IMR-90 (cell line): ENCODE measurements at regions not wholly inside any gene's neighbourhood (a gene's known extent, or its start where the extent isn't known, plus 50 kb on each side); places are given as distances from the start of the nearest gene placed in this dataset.

Experiments used
- ATAC-seq: fragments of 200-7000 bp; cut with Tn5 transposase; 2 replicates; pipeline ENCODE4 v1.9.1; 2020; ENCODE audit warnings: low read depth, mild to moderate bottlenecking, moderate library complexity
- BruUV-seq: library from RNA; stranded (reverse); fragments of 400-500 nt; replicated peaks from 2 replicates; lab custom pipeline; 2021; lab: Mats Ljungman, UMichigan
- CTCF ChIA-PET: fragments of 300-600 bp; formaldehyde crosslinking; extraction: SDS; loops from one replicate; lab custom pipeline; 2021; ENCODE audit warnings: antibody characterized with exemption; lab: Yijun Ruan, JAX
- POLR2A ChIA-PET: fragments of 300-600 bp; sonication (Branson Sonifier 250); formaldehyde crosslinking; loops from one replicate; lab custom pipeline; 2022; ENCODE audit warnings: antibody characterized with exemption; ENCODE audit not compliant: unreplicated experiment; lab: Charles Lee
- DNase-seq: peaks from one replicate; pipeline ENCODE4 v3.0.0; 2013
- H2AFZ ChIP-seq: replicated peaks from 2 replicates; pipeline ENCODE3; 2013; ENCODE audit warnings: low read length, mild to moderate bottlenecking; ENCODE audit not compliant: poor library complexity
- H2AK5ac ChIP-seq: 2 replicates; pipeline ENCODE4 v1.6.1; 2013; ENCODE audit warnings: low read depth, low read length, inconsistent platforms
- H2AK9ac ChIP-seq: replicated peaks from 2 replicates; pipeline ENCODE3; 2013; ENCODE audit warnings: mild to moderate bottlenecking, low read depth, low read length, moderate library complexity; ENCODE audit not compliant: poor library complexity
- H2BK120ac ChIP-seq: 2 replicates; pipeline ENCODE4 v1.6.1; 2013; ENCODE audit warnings: low read depth, low read length, inconsistent platforms
- H2BK15ac ChIP-seq: 3 replicates; pipeline ENCODE4 v1.6.1; 2013; ENCODE audit warnings: low read depth, low read length, inconsistent platforms
- H2BK20ac ChIP-seq: 2 replicates; pipeline ENCODE4 v1.6.1; 2013; ENCODE audit warnings: low read depth, mild to moderate bottlenecking, inconsistent platforms, low read length, moderate library complexity
- H2BK5ac ChIP-seq: 2 replicates; pipeline ENCODE4 v1.6.1; 2013; ENCODE audit warnings: mild to moderate bottlenecking, low read depth, low read length, inconsistent platforms; ENCODE audit not compliant: poor library complexity, severe bottlenecking
- H3K14ac ChIP-seq: replicated peaks from 2 replicates; pipeline ENCODE4 v1.6.1; 2013; ENCODE audit warnings: low read depth, low read length, inconsistent platforms
- H3K18ac ChIP-seq: 2 replicates; pipeline ENCODE4 v1.6.1; 2013; ENCODE audit warnings: low read depth, low read length, control low read depth
- H3K23ac ChIP-seq: 2 replicates; pipeline ENCODE4 v1.6.1; 2013; ENCODE audit warnings: low read depth, low read length, inconsistent platforms
- H3K27ac ChIP-seq: 2 replicates; pipeline ENCODE4 v1.5.1; 2013; ENCODE audit warnings: mild to moderate bottlenecking, control low read depth, low read length; ENCODE audit not compliant: insufficient read depth
- H3K27me3 ChIP-seq: 2 replicates; pipeline ENCODE4 v1.6.1; 2013; ENCODE audit warnings: low read length; ENCODE audit not compliant: control insufficient read depth, insufficient read depth
- H3K36me3 ChIP-seq: 2 replicates; pipeline ENCODE4 v1.6.1; 2013; ENCODE audit warnings: low read length, mixed read lengths; ENCODE audit not compliant: control insufficient read depth, insufficient read depth
- H3K4ac ChIP-seq: 2 replicates; pipeline ENCODE4 v1.6.1; 2013; ENCODE audit warnings: low read depth, low read length, inconsistent platforms
- H3K4me1 ChIP-seq: 2 replicates; pipeline ENCODE4 v1.6.1; 2013; ENCODE audit warnings: low read length, mixed read lengths; ENCODE audit not compliant: control insufficient read depth, insufficient read depth
- H3K4me2 ChIP-seq: 2 replicates; pipeline ENCODE4 v1.6.1; 2013; ENCODE audit warnings: low read depth, mild to moderate bottlenecking, control low read depth, low read length, moderate library complexity
- H3K4me3 ChIP-seq: 2 replicates; pipeline ENCODE4 v1.5.1; 2013; ENCODE audit warnings: low read depth, mild to moderate bottlenecking, control low read depth, low read length, moderate library complexity; ENCODE audit not compliant: insufficient read depth
- H3K56ac ChIP-seq: 2 replicates; pipeline ENCODE4 v1.6.1; 2013; ENCODE audit warnings: low read length, inconsistent platforms; ENCODE audit not compliant: insufficient read depth; ENCODE audit errors: extremely low read depth
- H3K79me1 ChIP-seq, 2 experiments: 2 replicates each; pipeline ENCODE4 v1.6.1; 2013; ENCODE audit warnings: low read length in 2 of 2, inconsistent platforms in 1 of 2, low read depth in 1 of 2
- H3K9ac ChIP-seq: 2 replicates; pipeline ENCODE4 v1.6.1; 2013; ENCODE audit warnings: low read depth, low read length, control low read depth
- H3K9me1 ChIP-seq: 2 replicates; pipeline ENCODE4 v1.6.1; 2013; ENCODE audit warnings: low read length, inconsistent platforms; ENCODE audit not compliant: insufficient read depth
- H3K9me3 ChIP-seq: 2 replicates; pipeline ENCODE4 v1.6.1; 2013; ENCODE audit warnings: low read length; ENCODE audit not compliant: control insufficient read depth, insufficient read depth
- H4K20me1 ChIP-seq: 2 replicates; pipeline ENCODE4 v1.6.1; 2013; ENCODE audit warnings: low read length, inconsistent platforms; ENCODE audit not compliant: insufficient read depth
- H4K5ac ChIP-seq: 2 replicates; pipeline ENCODE4 v1.6.1; 2013; ENCODE audit warnings: mild to moderate bottlenecking, low read depth, low read length, control low read depth
- H4K8ac ChIP-seq, 2 experiments: 2 replicates each; pipeline ENCODE4 v1.6.1; 2013; ENCODE audit warnings: low read depth in 2 of 2, low read length in 2 of 2, control low read depth in 1 of 2, inconsistent platforms in 1 of 2
- H4K91ac ChIP-seq: 2 replicates; pipeline ENCODE4 v1.6.1; 2013; ENCODE audit warnings: low read depth, low read length, inconsistent platforms; ENCODE audit not compliant: insufficient read depth
- CHD1 ChIP-seq: IDR thresholded peaks from 2 replicates; pipeline ENCODE4 v1.6.1; 2012; ENCODE audit warnings: low read depth, low read length, improper control_type of control experiment
- FOS ChIP-seq: fragments of 150-350 bp; IDR thresholded peaks from 2 replicates; pipeline ENCODE4 v1.6.1; 2016; ENCODE audit warnings: low read depth, low read length
- MXI1 ChIP-seq: IDR thresholded peaks from 2 replicates; pipeline ENCODE4 v1.6.1; 2012; ENCODE audit warnings: low read depth, mild to moderate bottlenecking, low read length, moderate library complexity, borderline replicate concordance
- NFE2L2 ChIP-seq: fragments of 150-350 bp; IDR thresholded peaks from 2 replicates; pipeline ENCODE4 v1.6.1; 2016; ENCODE audit warnings: low read depth, mild to moderate bottlenecking, low read length
- RAD21 ChIP-seq: IDR thresholded peaks from 2 replicates; pipeline ENCODE4 v1.6.1; 2012; ENCODE audit warnings: low read length, improper control_type of control experiment
- SMC3 ChIP-seq: fragments of 150-350 bp; IDR thresholded peaks from 2 replicates; pipeline ENCODE4 v1.6.1; 2016; ENCODE audit warnings: low read depth, mild to moderate bottlenecking, antibody characterized with exemption, low read length, moderate library complexity
- WGBS, 2 experiments: methylation state at CpG; one replicate each; pipeline versions ENCODE4 v1.1.5 to v1.1.7; 2013; ENCODE audit warnings: missing lambda C conversion rate in 2 of 2; ENCODE audit not compliant: insufficient read length in 1 of 2; ENCODE audit errors: extremely low coverage in 2 of 2; 5-methylcytosine and 5-hydroxymethylcytosine counted together
- dilution Hi-C: fragments of 300-500 bp; cut with HindIII; formaldehyde crosslinking; loops from one replicate; pipeline ENCODE4 v1.14.3; 2018; ENCODE audit warnings: low sequenced_read_pairs; ENCODE audit not compliant: unreplicated experiment
- in situ Hi-C: fragments of 300-500 bp; cut with MboI; formaldehyde crosslinking; loops from 3 replicates; pipeline ENCODE4 v1.14.3; 2019; ENCODE audit warnings: low sequenced_read_pairs, inconsistent platforms, mixed read lengths
- intact Hi-C: fragments of 100-400 bp; cut with micrococcal nuclease; formaldehyde crosslinking; loops from 2 replicates; pipeline ENCODE4 v1.10.0; 2022
- TF ChIP-seq, protein P1 (sequence below): conservative IDR thresholded peaks from 2 replicates; pipeline ENCODE4 v1.5.1; 2012; ENCODE audit warnings: mild to moderate bottlenecking, low read depth, low read length, improper control_type of control experiment

GRCh38 chr1:173114346-173114745, 63.6 kb upstream of the TNFSF18 start:
- Histone ChIP-seq H3K56ac (no peak overlapping the region), H2BK120ac (no peak overlapping the region), H4K91ac (no peak overlapping the region), H2BK5ac (no peak overlapping the region), H2AFZ (no peak overlapping the region), H3K4me2 (no peak overlapping the region), H3K4me1 (no peaks in the 10 kb centered on the region; the same call in 1 of the 2 replicates), H3K9me3 (no peaks in the 10 kb centered on the region), H3K27ac (no peak overlapping the region), H3K9me1 (no peaks in the 10 kb centered on the region), H3K9ac (no peak overlapping the region), H3K36me3 (no peaks in the 10 kb centered on the region), H2BK20ac (no peak overlapping the region), H2AK5ac (no peak overlapping the region), H4K20me1 (no peaks in the 10 kb centered on the region), H3K23ac (no peak overlapping the region), H3K4me3 (no peak overlapping the region), H4K8ac (no peak overlapping the region), H3K18ac (no peak overlapping the region), H3K14ac (no peak overlapping the region), H2BK15ac (no peak overlapping the region), H3K4ac (no peak overlapping the region), H4K5ac (no peak overlapping the region), H2AK9ac (no peak overlapping the region), H3K27me3 (no peaks in the 10 kb centered on the region), H3K79me1 (no peaks in the 10 kb centered on the region)
- CTCF ChIA-PET: interaction anchor here (0.6 kb wide), 1 partner anchor 551 kb away, joined by 3 read pairs; no protein-coding TSS in a partner anchor
- no CpG with 5 or more reads among the region's 2 CpGs for WGBS, 2 experiments
- TF ChIP-seq CHD1 (no peak), NFE2L2 (no peak), FOS (no peak), SMC3 (no peak), RAD21 (no peak), MXI1 (no peak)
- TF ChIP-seq, protein P1, sequence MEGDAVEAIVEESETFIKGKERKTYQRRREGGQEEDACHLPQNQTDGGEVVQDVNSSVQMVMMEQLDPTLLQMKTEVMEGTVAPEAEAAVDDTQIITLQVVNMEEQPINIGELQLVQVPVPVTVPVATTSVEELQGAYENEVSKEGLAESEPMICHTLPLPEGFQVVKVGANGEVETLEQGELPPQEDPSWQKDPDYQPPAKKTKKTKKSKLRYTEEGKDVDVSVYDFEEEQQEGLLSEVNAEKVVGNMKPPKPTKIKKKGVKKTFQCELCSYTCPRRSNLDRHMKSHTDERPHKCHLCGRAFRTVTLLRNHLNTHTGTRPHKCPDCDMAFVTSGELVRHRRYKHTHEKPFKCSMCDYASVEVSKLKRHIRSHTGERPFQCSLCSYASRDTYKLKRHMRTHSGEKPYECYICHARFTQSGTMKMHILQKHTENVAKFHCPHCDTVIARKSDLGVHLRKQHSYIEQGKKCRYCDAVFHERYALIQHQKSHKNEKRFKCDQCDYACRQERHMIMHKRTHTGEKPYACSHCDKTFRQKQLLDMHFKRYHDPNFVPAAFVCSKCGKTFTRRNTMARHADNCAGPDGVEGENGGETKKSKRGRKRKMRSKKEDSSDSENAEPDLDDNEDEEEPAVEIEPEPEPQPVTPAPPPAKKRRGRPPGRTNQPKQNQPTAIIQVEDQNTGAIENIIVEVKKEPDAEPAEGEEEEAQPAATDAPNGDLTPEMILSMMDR: no peak
- ATAC-seq: no peak
- intact Hi-C loops (no loop called here), dilution Hi-C loops (no loop called here), in situ Hi-C loops (no loop called here)
- POLR2A ChIA-PET: no interaction called here
- no peak for DNase-seq
- no TSS peak for BruUV-seq
